Spleen (tissue), 7 donors: ENCODE measurements at regions not wholly inside any gene's neighbourhood (a gene's known extent, or its start where the extent isn't known, plus 50 kb on each side); places are given as distances from the start of the nearest gene placed in this dataset.

ENCODE experiments used
- CTCF ChIP-seq, 11 experiments: fragments of 200-600 bp in 7 of 11; fragments of 450-650 bp in 4 of 11; sonication (generic) in 4 of 11; IDR thresholded peaks in 8 of 11; conservative IDR thresholded peaks in 3 of 11; 1 replicate in 7 of 11; 2 replicates in 4 of 11; pipeline versions ENCODE4 v1.4.0 to v1.8.0; 2016 to 2021; ENCODE audit warnings: antibody characterized with exemption in 11 of 11, inconsistent platforms in 4 of 11, mild to moderate bottlenecking in 1 of 11
- POLR2A ChIP-seq, 3 donors: fragments of 450-650 bp; IDR thresholded peaks; one replicate each; pipeline ENCODE4 v1.5.1; 2017; ENCODE audit warnings: antibody characterized with exemption in 3 of 3, mild to moderate bottlenecking in 1 of 3
- POLR2AphosphoS5 ChIP-seq, 3 donors: sonication (generic); formaldehyde crosslinking; IDR thresholded peaks; one replicate each; pipeline ENCODE4 v1.5.1; 2017; ENCODE audit warnings: antibody characterized with exemption in 3 of 3
- donor health status: DM: no; HTN: no; CAD: no; lungs with moderate emphysema.
- donor health status: DM: no; HTN: no; CAD: no.
- donor health status: DM: no; HTN: no; CAD: no.

- TF ChIP-seq CTCF (IDR thresholded peaks at IDR 0.05 in 8 of 11, conservative IDR thresholded peaks at IDR 0.05 in 3 of 11) (no peak), POLR2AphosphoS5 (IDR thresholded peaks at IDR 0.05) (no peak), POLR2A (IDR thresholded peaks at IDR 0.05) (no peak)
Observed at GRCh38 chr1:64388336-64388735, 81.6 kb upstream of the CACHD1 start.
